HG03175 (cell line): ENCODE measurements at regions not wholly inside any gene's neighbourhood (a gene's known extent, or its start where the extent isn't known, plus 50 kb on each side); places are given as distances from the start of the nearest gene placed in this dataset.

Experiments
- ATAC-seq: cut with Tn5 transposase; IDR thresholded peaks from one replicate; pipeline ENCODE4 v1.9.1; 2021; ENCODE audit warnings: mild to moderate bottlenecking, moderate library complexity; ENCODE audit not compliant: unreplicated experiment

DNA sequence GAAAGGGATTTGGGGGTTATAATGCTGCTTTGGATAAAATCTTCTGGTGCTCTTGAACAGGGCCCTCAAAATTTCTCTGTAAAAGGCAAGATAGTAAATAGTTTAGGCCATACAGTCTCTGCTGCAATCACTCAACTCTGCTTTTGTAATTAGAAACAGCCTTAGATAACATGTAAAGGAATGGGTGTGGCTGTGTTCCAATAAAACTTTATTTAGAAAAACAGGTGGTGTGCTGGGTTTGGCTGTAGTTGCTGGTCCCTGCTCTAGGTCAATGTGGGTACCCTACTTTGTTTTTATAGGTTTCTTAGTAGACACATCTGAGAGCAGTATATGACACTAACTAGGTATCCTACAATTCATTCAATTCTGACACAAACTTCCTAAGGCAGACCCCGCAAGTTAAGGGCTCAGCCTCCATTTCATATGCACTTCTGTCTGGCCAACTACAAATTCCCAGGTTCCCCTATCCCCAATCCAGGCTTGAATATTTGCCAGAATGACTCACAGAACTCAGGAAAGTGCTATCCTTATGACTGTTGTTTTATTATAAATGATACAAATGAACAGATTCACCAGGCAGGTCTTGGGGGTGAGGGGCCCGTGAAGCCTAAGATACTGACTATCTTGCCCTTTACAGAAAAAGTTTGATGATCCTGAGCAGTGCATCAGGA lies 349.9 kb downstream of the RPS24 start:
- no peak for ATAC-seq

DNA sequence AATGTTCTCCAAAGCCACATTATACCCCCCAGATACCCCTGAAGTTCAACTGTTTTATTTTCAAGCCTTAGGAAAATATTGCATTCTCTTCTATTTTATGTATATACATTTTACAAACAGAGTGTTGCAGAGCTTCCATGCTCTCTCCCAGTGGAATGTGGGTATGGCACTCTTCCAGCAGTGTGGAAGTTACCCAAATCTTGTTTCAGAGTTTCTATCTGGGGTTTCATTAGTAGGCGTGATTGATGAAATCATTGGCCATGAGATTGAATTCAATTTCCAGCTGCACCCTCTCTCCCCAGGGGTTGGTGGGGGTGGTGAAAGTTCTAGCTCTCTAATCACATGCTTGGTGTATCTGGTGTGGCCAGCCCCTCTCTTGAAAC lies 350.4 kb downstream of the RPS24 start:
- ATAC-seq, result no peak

DNA sequence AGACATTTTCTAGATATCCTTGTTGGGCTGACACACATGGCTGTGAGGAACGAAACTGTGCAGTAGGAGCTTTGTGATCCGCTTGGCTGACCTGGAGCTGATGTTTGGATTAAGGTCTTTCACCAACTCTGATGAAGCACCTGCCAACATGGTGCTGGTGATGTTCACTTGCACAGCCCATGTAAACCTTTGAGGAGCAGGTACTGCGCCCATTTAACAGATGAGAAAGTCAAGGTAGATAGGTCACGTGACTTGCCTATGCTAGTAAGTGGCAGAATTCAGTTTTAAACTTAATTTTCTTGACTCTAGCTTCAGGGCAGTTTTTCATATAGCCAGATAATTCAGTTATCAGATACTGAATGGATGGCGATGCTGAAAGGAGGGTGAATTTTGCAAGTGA lies 351.9 kb downstream of the RPS24 start:
- no peak for ATAC-seq

DNA sequence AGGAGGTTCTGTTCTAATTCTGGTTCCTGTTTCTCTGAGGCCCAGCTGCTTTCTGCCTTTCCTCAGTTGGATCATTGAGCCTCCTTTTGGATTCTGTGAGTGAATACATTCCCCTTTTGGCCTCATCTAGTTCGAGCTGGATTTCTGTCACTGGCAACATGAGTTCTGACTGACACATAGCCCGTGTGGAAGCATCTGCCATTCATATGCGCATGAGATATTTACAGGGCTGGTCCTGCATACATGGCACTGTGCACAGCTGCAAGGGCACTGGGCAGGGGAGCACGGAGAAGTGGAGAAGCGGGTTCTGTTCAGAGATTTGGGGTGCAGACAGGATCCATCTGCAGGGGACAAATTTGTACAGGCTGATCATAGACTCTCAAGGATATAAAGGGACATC lies 352.8 kb downstream of the RPS24 start:
- no peak for ATAC-seq

DNA sequence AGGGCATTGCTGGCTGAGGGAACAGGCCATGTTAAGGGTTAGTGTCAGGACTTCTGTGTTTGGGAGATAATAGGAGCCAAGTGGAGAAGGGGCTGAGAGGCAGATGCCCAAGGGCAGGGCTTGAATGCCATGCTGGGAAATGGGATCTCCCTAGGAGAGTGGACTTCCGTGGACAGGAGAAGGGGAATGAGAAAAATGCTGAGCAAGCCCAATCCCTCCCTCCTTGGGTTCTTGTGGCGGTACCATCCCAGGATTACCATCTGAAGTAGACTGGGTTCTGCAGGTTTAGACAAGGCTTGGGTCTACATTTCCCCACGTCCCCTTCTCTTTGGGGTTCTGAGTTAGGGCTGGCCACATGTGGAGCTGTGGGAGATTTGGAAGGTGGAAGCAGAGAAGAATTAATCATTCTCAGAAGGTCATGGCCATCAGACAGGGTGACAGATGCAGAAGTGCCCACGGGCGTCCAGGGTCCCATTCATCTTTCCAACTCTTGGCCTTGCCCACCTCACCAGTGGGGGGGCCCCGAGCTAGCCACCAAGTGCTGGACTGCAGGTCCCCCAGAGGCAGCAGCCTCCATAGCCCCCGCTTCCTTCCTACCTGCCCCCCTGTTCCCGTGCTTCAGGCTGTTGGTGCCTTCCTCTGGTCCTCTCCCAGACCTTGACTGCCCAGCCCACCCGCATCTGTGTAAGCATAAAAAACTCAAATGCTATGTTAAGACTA lies 354.8 kb downstream of the RPS24 start:
- ATAC-seq, result no peak

DNA sequence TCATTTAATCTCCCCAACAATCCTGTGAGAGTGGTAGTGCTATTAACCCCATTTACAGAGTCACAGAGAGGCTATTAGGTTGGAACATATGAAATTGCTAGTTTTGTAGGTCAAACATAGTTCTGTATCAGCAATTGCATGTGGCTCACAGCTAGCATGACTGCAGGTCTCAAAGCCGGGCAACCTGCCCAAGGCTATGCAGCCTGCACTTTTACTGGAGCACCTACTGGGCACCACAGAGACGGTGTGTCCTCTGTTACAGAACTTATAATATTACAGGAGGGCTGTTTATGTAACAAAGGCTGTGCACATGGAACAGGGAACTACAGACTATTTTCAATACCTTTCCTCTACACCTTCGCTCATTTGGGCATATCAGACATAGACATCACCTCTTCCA lies 355.8 kb downstream of the RPS24 start:
- ATAC-seq, result no peak

DNA sequence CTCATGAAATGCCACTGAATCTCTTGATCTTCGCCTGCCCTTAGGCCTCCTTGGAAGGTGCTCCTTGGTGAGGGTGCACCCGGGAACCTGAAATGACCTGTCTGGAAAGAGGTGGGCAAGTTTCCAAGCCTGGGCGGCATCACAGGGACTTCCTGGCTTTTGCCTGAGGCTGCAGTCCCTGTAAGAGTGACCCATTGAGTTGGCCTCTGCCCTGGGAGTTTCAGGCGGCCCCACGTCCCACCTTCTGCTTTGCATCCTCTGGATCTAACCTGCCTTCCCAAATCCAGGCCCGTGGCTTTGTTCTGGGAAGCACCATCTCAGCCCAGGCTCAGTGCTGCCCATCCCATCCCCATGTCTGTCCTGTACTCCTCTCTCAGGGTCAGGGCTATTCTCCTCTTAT lies 356.4 kb downstream of the RPS24 start:
- no peak for ATAC-seq

DNA sequence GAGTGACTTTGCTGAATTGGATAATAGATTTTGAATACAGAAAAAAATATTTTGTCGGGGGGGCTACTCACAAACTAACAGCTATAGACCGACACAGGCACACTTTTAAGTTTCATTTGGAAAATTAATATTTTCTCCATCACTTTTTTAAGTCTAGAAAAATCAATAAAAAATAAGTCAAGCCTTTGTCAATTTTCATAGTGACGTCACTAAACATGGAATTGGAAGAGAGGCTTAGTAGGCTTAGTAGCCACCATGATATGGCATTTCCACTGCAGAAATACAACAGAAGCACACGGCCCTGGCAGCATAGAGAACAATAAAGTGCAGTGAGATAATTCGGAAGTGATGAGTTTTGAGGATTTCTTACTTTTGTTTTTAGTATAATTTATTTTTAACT lies 357.2 kb downstream of the RPS24 start:
- ATAC-seq, result no peak

DNA sequence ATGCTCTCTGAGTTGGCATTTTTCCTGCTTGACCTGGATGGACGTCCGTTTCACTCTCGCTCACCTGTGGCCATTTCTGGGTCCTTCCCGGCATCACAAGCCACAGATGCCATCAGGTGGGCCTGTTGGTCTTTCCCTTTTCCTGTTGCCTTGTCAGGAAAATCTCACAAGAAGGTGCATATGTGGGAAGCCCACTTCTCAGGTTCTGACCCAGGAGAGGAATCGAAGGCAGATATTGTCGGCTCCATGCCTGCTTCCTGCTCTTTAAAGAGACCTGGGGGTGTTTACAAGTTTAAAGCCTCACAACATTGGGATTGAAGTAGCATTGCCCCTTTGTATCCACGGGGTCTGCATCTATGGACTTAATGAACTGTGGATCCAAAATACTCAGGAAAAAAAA lies 357.9 kb downstream of the RPS24 start:
- no peak for ATAC-seq

DNA sequence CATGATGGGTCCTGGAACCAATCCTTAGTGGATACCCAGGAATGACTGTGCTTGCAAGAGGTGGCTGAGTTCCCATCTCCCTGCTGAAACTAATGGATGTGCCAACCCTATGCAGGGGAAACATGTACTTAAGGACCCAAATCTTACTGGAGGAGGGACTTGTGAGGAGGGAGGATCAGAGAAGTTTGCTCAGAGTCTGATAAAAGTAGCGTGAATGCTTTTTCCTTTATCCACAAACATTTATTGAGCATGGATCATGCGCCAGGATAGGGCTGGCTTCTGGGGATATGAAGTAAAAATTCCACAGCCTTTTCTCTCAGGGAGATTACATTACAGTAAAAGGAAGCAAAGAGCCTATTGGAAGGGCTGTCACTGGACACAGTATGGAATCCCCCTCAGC lies 358.5 kb downstream of the RPS24 start:
- no peak for ATAC-seq

DNA sequence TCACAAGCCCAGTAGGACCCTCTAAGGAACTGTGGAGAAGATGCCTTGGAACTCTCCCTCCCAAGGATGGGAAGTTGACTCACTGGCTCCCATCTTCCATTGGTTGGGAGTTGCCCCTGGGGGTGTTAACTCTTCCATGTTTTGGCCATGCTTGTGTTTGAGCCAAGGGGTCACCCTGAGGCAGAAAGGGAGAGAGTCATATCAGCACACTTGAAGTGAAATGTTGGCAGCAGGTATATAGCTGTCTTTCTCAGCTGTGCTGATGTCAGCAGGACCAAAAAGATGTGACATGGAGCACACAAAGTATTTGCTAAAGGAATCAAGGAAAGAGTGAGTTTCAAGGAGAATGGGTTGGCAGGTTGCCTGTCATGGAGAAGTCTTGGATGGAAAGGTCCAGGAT lies 359.4 kb downstream of the RPS24 start:
- ATAC-seq, result no peak

DNA sequence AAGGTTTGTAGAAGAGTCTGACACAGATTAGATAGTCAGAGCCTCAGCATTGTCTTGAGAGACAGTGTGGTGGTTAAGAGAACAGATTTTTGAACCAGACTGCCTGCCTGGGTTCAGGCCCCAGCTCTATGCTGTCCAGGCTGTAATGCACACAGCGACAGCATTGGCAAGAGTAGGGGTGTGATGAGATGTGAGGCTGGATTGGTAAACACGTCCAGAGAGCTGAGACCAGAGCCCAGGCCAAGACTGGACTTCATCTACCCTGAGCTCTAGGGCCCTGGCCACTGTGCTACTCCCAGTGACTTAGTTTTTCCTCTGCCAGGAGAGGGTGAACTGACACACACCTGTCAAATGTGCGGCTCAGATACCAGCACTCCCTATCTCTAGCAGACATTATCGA lies 360.4 kb downstream of the RPS24 start:
- ATAC-seq, result no peak

DNA sequence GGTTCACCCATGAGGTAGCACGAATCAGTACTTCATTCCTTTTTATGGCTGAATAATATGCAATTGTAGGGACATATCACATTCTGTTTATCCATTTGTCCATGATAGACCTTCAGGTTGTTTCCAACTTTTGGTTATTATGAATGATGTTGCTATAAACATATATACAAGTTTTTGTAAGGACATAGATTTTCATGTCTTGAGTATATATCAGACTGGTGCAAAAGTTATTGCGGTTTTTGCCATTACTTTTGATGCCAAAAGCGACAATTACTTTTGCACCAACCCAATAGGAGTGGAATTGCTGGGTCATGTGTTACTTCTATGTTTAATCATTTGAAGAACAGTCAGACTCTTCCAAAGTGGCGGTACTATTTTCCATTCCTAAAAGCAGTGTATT lies 361.5 kb downstream of the RPS24 start:
- no peak for ATAC-seq

DNA sequence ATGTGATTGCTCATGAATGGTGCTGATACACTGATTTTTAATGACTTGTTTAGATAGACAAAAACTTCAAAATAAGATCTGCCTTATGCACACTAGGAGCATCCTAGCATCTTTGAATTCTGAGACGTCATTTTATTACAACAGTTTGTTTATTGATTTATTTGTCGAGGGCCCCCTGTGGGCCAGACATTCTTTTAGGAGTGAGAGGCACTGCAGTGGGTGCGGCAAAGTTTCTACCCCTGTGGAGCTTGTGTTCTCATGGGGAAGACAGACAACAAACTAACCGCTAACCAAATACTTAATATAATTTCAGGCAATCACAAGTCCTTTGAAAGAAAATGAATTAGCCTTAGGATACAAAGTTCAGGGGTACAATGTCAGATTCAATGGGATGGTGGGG lies 363.1 kb downstream of the RPS24 start:
- no peak for ATAC-seq

DNA sequence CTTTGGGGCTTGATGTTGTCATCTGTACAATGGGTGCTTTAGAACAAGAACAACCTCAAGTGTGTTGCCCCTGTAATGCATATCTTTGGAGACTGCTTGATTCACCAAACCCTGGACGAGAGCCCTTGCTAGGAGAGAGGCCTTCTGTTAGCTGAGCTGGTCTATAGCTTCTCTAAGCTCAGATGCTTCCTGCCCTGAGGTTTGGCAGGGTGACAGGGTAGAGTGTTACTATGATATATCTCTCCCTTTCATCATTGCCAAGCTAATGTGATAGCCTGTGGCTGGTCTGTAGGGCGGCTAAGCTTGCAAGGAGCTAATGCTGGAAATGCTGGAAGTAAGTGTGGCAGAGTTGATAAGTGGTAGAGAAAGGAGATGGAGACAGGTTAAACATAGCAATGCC lies 364.1 kb downstream of the RPS24 start:
- ATAC-seq, result no peak

DNA sequence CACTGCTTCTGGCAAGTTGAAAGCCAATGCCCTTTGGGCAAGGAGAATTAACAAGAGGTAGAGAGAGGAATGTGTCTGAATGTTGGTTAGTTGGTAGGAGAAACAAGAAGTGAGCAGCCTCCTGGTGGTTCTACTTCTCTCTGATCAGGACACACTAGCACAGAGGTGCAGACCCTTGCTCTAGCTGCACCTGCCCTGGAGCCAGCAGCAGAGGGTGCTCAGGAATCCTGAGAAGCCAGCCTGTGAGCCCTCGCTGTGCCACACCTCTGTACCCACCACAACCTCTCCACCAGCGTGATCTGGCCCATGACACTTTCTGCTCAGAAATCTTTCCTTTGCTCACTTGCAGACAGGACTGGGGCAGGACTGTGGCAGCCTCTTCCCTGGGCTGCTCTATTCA lies 364.7 kb downstream of the RPS24 start:
- ATAC-seq, result no peak

DNA sequence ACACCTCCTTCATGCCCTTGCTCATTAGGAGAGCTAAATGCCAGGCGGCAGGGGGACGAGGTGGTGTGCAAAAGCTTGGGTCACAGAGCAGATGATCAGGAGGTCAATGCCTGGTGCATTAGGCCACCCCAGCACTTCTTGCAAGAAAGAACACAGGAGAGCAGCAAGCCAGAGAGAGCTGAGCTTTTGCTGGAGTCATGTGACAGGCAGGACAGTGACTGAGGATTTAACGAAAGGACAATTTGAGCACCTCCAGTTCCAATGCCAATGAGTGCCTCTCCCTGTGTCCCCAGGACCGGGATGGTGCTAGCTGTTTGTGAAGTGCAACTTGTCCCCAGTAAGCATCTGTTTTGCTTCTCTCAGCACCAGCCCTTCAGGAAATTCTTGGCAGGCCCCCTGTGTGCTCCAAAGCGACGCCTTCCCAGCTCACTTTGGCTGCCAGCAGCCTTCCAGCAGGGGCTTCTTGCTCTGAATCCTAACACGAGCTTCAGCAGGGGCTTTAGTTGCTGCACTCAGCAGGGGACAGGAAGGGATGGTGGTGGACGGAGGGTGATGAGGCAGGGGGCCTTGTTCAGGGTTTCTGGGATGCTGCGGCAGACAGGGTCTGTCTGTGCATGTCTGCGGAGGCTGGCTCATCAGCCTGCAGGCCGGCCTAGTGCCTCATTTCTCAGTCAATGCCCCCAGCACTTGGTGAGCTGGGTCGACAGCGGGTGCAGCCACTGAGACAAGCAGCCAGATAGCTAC lies 368.1 kb downstream of the RPS24 start:
- no peak for ATAC-seq

DNA sequence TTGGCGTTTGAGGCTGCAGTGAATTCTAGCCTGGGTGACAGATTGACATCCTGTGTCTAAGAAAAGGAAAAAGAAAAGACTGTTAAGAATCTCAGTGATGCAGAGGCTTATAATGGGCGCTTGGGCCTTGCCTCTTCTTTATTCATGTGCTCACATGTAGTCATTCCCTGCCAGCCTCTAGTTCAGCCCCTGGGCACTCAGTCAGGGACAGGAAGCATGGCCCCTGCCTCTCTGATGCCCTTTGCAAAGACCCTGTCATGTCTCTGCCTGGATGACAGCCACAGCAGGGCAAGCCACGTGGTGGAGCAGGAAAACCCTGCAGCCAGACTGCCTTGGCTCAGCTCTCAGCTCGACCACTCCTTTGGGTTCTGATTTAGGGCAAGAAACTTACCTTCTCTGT lies 368.9 kb downstream of the RPS24 start:
- no peak for ATAC-seq

DNA sequence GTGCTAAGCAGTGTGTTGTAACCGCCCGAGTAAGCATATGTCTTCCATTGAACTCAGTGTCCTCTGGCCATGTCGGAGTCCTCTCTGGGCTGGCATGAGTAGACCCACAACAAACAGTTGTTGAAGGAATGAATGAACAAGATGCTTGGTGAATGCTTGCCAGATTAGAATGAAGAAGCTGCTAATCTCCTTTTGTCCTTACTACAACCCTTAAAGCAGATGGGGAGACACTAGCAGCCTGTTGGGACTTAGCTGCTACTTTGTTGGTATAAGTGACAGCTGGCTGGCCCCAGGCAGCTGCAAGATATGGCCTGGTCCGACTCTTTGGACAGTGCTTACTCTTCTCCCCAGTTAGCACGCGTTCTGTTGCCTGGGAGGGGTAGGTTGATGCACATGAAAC lies 370.1 kb downstream of the RPS24 start:
- no peak for ATAC-seq

DNA sequence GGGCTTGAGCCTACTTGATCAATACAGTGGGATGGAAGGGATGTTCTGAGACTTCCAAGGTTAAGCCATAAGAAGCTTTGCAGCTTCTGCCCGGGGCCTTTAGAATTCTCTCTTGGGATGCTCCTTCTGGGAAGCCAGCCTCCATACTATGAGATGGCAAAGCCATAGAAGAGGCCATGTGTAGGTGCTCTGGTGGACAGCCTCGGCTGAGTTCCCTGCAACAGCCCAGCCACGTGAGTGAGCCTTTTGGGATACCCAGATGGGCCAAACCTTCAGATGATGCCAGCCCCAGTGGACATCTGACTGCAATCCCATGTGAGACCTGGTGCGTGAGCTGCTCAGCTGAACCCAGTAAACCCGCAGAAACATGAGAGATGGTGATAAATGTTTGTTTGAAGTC lies 370.6 kb downstream of the RPS24 start:
- no peak for ATAC-seq

DNA sequence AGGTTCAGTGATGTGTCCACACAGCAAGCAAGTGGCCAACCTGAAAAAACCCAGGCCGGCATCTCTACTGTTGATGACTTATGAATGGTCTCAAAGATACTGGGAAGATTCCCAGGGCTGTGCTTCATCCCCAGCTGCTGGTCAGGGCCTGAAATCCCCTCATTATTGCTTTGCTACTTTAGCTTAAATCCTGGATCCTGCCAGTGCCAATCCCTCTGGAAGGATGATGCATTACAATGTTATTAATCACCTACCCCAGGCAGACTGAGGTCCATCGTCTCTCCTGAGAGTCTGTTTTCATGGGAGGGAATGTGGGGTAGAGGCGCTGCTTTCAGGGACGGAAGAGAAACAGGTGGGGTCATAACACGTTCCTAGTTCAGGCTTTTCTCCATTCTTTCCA lies 371.6 kb downstream of the RPS24 start:
- ATAC-seq, result no peak

DNA sequence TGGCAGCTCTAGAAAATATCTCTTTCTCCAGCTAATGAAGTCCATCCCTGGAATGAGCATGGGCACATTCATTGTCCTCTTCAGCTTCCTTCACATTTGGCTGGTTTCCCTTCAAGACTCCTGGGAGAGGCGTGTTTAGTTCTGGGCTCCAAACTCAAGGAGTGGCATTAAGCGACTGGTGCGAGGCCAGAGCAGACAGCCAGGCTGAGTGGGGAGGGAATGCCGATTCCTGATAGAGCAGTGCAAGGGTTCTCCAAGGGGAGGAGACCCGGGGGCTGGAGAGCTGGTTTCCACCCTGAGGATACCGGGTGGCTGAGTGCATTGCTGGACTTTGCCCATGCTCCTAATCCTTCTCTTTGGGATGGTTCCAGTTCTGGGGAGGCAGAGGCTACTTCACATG lies 372.1 kb downstream of the RPS24 start:
- ATAC-seq, result no peak
